ENCODE measurements at regions not wholly inside any gene's neighbourhood (a gene's known extent, or its start where the extent isn't known, plus 50 kb on each side); places are given as distances from the start of the nearest gene placed in this dataset.

GRCh38 chr3:147941969-147942368 is 532.8 kb downstream of the ZIC1 start:
- no peak for DNase-seq

- DNase-seq: peak; percentile 80
Measured at GRCh38 chr3:147943265-147943945, 534.2 kb downstream of the ZIC1 start.

- peak; percentile 70 for DNase-seq
Measured at GRCh38 chr3:147945968-147946519, 536.9 kb downstream of the ZIC1 start.

GRCh38 chr3:147956615-147957014 is 547.5 kb downstream of the ZIC1 start:
- no peak for DNase-seq

GRCh38 chr3:147958754-147959153 is 549.6 kb downstream of the ZIC1 start:
- DNase-seq: no peak

GRCh38 chr3:147960786-147961185 is 551.6 kb downstream of the ZIC1 start:
- DNase-seq: no peak

- DNase-seq: no peak
Measured at GRCh38 chr3:147962408-147963164, 553.4 kb downstream of the ZIC1 start.

- no peak for DNase-seq
Measured at GRCh38 chr3:147963711-147964110, 554.5 kb downstream of the ZIC1 start.

GRCh38 chr3:147975165-147975564 is 566.0 kb downstream of the ZIC1 start:
- no peak for DNase-seq

GRCh38 chr3:147977001-147977400 is 567.8 kb downstream of the ZIC1 start:
- DNase-seq: no peak

GRCh38 chr3:147987549-147987948 is 578.4 kb downstream of the ZIC1 start:
- no peak for DNase-seq

- DNase-seq: no peak
Measured at GRCh38 chr3:147989344-147989743, 580.2 kb downstream of the ZIC1 start.

GRCh38 chr3:148002705-148003205 is 593.6 kb downstream of the ZIC1 start:
- DNase-seq: no peak

GRCh38 chr3:148004331-148004730 is 595.2 kb downstream of the ZIC1 start:
- DNase-seq: no peak

- no peak for DNase-seq
Measured at GRCh38 chr3:148005456-148005855, 596.3 kb downstream of the ZIC1 start.

- peak; percentile 64 for DNase-seq
Measured at GRCh38 chr3:148006508-148006907, 597.3 kb downstream of the ZIC1 start.

- DNase-seq: no peak
Measured at GRCh38 chr3:148008591-148008990, 599.4 kb downstream of the ZIC1 start.

GRCh38 chr3:148020861-148021260 is 611.7 kb downstream of the ZIC1 start:
- no peak for DNase-seq

GRCh38 chr3:148021381-148021780 is 612.2 kb downstream of the ZIC1 start:
- DNase-seq: no peak

GRCh38 chr3:148023994-148024393 is 614.8 kb downstream of the ZIC1 start:
- peak; percentile 20 for DNase-seq

GRCh38 chr3:148026009-148026588 is 616.9 kb downstream of the ZIC1 start:
- DNase-seq: no peak

- no peak for DNase-seq
Measured at GRCh38 chr3:148030975-148031374, 621.8 kb downstream of the ZIC1 start.

- no peak for DNase-seq
Measured at GRCh38 chr3:148034353-148034752, 625.2 kb downstream of the ZIC1 start.
